ENCODE measurements at regions not wholly inside any gene's neighbourhood (a gene's known extent, or its start where the extent isn't known, plus 50 kb on each side); places are given as distances from the start of the nearest gene placed in this dataset.

DNA sequence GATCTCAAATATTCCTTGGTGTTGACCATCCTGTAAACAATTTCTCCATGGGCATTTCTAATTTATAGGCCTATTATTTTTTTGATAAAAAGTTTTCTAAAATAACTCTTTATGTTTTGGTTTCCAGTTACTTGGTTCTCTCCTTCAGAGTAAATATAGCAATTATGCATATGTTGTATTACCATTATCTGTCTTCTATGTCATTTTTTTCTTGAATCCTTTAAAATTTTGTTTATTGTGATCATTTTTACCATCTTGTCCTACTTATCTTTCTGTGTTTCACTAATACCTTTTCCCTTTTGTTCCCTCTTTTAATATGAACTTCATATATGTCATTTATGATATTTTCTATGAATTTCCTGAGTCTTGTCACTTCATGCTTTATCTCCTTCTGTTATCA is 341.1 kb downstream of the PDCD6IP start:
- Histone ChIP-seq H3K9me1 (ENCODE audit: control insufficient read depth, extremely low read depth, insufficient read depth, low read length) (no peaks in the 10 kb centered on the region), H3K4me3 (ENCODE audit: control insufficient read depth in 2 of 3, extremely low read depth in 1 of 3, insufficient read depth in 2 of 3, low read depth in 1 of 3, low read length in 3 of 3) (no peak overlapping the region), H3K27me3 (ENCODE audit: control insufficient read depth, extremely low read depth, insufficient read depth, low read length) (no peaks in the 10 kb centered on the region), H3K27ac (ENCODE audit: control insufficient read depth, insufficient read depth, low read length) (no peak overlapping the region), H2AFZ (ENCODE audit: control insufficient read depth, low read length) (no peak overlapping the region), H4K20me1 (ENCODE audit: control insufficient read depth, extremely low read depth, insufficient read depth, low read length) (no peaks in the 10 kb centered on the region), H3K4me2 (ENCODE audit: control insufficient read depth, extremely low read depth, insufficient read depth, low read depth, low read length) (no peak overlapping the region), H3K79me2 (ENCODE audit: control insufficient read depth, insufficient read depth, low read length) (no peaks in the 10 kb centered on the region), H3K4me1 (ENCODE audit: control insufficient read depth, extremely low read depth, insufficient read depth, low read length) (no peaks in the 10 kb centered on the region), H3K9me3 (ENCODE audit: control insufficient read depth, low read depth, low read length) (no peaks in the 10 kb centered on the region), H3K36me3 (ENCODE audit: control insufficient read depth in 2 of 2, extremely low read depth in 1 of 2, insufficient read depth in 2 of 2, low read length in 2 of 2) (no peaks in the 10 kb centered on the region), H3K9ac (ENCODE audit: control insufficient read depth, extremely low read depth, insufficient read depth, low read length) (no peak overlapping the region)
- DNase-seq (ENCODE audit: low read depth, low spot score) (no peak), FAIRE-seq (no peak)
- dilution Hi-C loops (cut with MboI; ENCODE audit: extremely low pct_ligation_motif_present, low sequenced_read_pairs), result no loop called here
- TF ChIP-seq EZH2 (IDR thresholded peaks at IDR 0.05; ENCODE audit: low read length), result no peak
- TF ChIP-seq, protein P1, sequence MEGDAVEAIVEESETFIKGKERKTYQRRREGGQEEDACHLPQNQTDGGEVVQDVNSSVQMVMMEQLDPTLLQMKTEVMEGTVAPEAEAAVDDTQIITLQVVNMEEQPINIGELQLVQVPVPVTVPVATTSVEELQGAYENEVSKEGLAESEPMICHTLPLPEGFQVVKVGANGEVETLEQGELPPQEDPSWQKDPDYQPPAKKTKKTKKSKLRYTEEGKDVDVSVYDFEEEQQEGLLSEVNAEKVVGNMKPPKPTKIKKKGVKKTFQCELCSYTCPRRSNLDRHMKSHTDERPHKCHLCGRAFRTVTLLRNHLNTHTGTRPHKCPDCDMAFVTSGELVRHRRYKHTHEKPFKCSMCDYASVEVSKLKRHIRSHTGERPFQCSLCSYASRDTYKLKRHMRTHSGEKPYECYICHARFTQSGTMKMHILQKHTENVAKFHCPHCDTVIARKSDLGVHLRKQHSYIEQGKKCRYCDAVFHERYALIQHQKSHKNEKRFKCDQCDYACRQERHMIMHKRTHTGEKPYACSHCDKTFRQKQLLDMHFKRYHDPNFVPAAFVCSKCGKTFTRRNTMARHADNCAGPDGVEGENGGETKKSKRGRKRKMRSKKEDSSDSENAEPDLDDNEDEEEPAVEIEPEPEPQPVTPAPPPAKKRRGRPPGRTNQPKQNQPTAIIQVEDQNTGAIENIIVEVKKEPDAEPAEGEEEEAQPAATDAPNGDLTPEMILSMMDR (optimal IDR thresholded peaks at IDR 0.05 in 1 of 3, IDR thresholded peaks at IDR 0.05 in 1 of 3, conservative IDR thresholded peaks at IDR 0.05 in 1 of 3; ENCODE audit: extremely low read depth in 1 of 3, insufficient read depth in 2 of 3, low read length in 3 of 3), result no peak

DNA sequence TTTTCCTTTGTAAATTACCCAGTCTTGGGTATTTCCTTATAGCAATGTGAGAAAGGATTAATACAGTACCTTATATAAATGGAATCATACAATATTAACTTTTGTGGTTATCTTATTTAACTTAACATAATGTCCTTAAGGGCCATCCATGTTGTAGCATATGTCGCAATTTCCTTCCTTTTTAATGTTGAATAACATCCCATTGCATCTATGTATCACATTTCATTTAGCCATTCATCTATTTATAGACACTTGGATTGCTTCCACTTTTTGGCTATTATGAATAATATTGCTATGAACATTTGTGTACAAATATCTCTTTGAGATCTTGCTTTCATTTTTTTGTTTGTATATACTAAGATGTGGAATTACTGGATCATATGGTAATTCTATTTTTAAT is 342.2 kb downstream of the PDCD6IP start:
- dilution Hi-C loops (cut with MboI; ENCODE audit: extremely low pct_ligation_motif_present, low sequenced_read_pairs), result no loop called here
- Histone ChIP-seq H3K9me3 (ENCODE audit: control insufficient read depth, low read depth, low read length) (no peaks in the 10 kb centered on the region), H3K27me3 (ENCODE audit: control insufficient read depth, extremely low read depth, insufficient read depth, low read length) (no peaks in the 10 kb centered on the region), H3K4me2 (ENCODE audit: control insufficient read depth, extremely low read depth, insufficient read depth, low read depth, low read length) (no peak overlapping the region), H3K4me3 (ENCODE audit: control insufficient read depth in 2 of 3, extremely low read depth in 1 of 3, insufficient read depth in 2 of 3, low read depth in 1 of 3, low read length in 3 of 3) (no peak overlapping the region), H3K27ac (ENCODE audit: control insufficient read depth, insufficient read depth, low read length) (no peak overlapping the region), H3K36me3 (ENCODE audit: control insufficient read depth in 2 of 2, extremely low read depth in 1 of 2, insufficient read depth in 2 of 2, low read length in 2 of 2) (no peaks in the 10 kb centered on the region), H3K79me2 (ENCODE audit: control insufficient read depth, insufficient read depth, low read length) (no peaks in the 10 kb centered on the region), H4K20me1 (ENCODE audit: control insufficient read depth, extremely low read depth, insufficient read depth, low read length) (no peaks in the 10 kb centered on the region), H3K9ac (ENCODE audit: control insufficient read depth, extremely low read depth, insufficient read depth, low read length) (no peak overlapping the region), H3K9me1 (ENCODE audit: control insufficient read depth, extremely low read depth, insufficient read depth, low read length) (no peaks in the 10 kb centered on the region), H2AFZ (ENCODE audit: control insufficient read depth, low read length) (no peak overlapping the region), H3K4me1 (ENCODE audit: control insufficient read depth, extremely low read depth, insufficient read depth, low read length) (no peaks in the 10 kb centered on the region)
- TF ChIP-seq, protein P1 (optimal IDR thresholded peaks at IDR 0.05 in 1 of 3, IDR thresholded peaks at IDR 0.05 in 1 of 3, conservative IDR thresholded peaks at IDR 0.05 in 1 of 3; ENCODE audit: extremely low read depth in 1 of 3, insufficient read depth in 2 of 3, low read length in 3 of 3), result no peak
- TF ChIP-seq EZH2 (IDR thresholded peaks at IDR 0.05; ENCODE audit: low read length), result no peak
- FAIRE-seq (no peak), DNase-seq (ENCODE audit: low read depth, low spot score) (no peak)

All from keratinocyte (primary cell).